22Rv1 (cell line): ENCODE measurements at regions not wholly inside any gene's neighbourhood (a gene's known extent, or its start where the extent isn't known, plus 50 kb on each side); places are given as distances from the start of the nearest gene placed in this dataset.
"Not testable (repeated sequence)": the region's sequence is repeated elsewhere in the genome, so short reads cannot be mapped to it uniquely, and the experiment has no call there.

Experiments used
- H3K27ac ChIP-seq: fragments of 450-650 bp; 2 replicates; pipeline ENCODE4 v1.5.1; 2017
- CTCF ChIP-seq: fragments of 450-650 bp; IDR thresholded peaks from 2 replicates; pipeline ENCODE4 v1.5.1; 2017; ENCODE audit warnings: mild to moderate bottlenecking
- ZFX ChIP-seq: fragments of 450-650 bp; IDR thresholded peaks from 2 replicates; pipeline ENCODE4 v1.6.1; 2017; ENCODE audit warnings: antibody characterized with exemption, borderline replicate concordance

GRCh38 chr16:19963301-19963700 lies 78.7 kb upstream of the GPRC5B start:
- H3K27ac ChIP-seq: no peak overlapping the region
- TF ChIP-seq ZFX: no peak
- no peak for TF ChIP-seq CTCF

GRCh38 chr16:19960183-19960582 lies 75.5 kb upstream of the GPRC5B start:
- no peak overlapping the region for H3K27ac ChIP-seq
- TF ChIP-seq CTCF (no peak), ZFX (no peak)

- TF ChIP-seq ZFX (no peak), CTCF (no peak)
- H3K27ac ChIP-seq: no peak overlapping the region
These were observed 75.1 kb upstream of the GPRC5B start for GRCh38 chr16:19959736-19960135.

- not testable (repeated sequence) for H3K27ac ChIP-seq
These were observed 71.2 kb upstream of the GPRC5B start for GRCh38 chr16:19955896-19956295.

- H3K27ac ChIP-seq: not testable (repeated sequence)
These were observed 70.4 kb upstream of the GPRC5B start for GRCh38 chr16:19955084-19955483.

GRCh38 chr16:19948186-19949104 lies 63.8 kb upstream of the GPRC5B start:
- no peak overlapping the region for H3K27ac ChIP-seq
- TF ChIP-seq CTCF (no peak), ZFX (no peak)

GRCh38 chr16:19945934-19946333 lies 61.3 kb upstream of the GPRC5B start:
- no peak overlapping the region for H3K27ac ChIP-seq

GRCh38 chr16:19940195-19940594 lies 55.5 kb upstream of the GPRC5B start:
- H3K27ac ChIP-seq: no peak overlapping the region
- TF ChIP-seq ZFX: no peak

More at GRCh38 chr16:19945934-19946333, 61.3 kb upstream of the GPRC5B start:
- no peak for TF ChIP-seq CTCF
- TF ChIP-seq ZFX: no peak

GRCh38 chr16:19939553-19939952 lies 54.9 kb upstream of the GPRC5B start:
- no peak overlapping the region for H3K27ac ChIP-seq
- no peak for TF ChIP-seq CTCF
- TF ChIP-seq ZFX: no peak
